ENCODE measurements at regions not wholly inside any gene's neighbourhood (a gene's known extent, or its start where the extent isn't known, plus 50 kb on each side); places are given as distances from the start of the nearest gene placed in this dataset.

DNA sequence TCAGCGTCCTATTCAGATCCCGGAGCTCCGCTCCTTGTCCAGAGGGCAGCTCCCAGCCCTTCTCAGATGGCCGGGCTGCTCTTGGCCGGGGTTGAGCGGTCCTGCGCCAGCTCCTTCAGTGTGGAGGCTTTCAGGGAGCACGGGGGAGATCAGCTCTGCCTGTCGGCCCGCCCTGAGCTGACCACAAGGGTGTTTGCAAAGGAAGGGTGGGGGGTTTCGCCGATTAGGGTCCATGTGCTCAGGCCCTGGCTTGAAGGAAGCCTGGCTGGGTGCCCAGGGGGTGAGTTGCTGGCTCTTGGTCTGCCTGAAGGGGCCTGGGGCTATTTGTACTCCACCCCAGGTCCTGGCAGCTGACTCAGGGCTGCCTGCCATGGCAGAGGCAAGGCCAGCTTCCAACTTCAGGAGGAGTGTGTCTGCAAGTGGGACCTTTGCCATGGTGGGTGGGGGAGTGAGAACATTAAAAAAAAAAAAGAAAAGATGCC is 250.1 kb upstream of the KLF4 start:
- TF ChIP-seq FOSL2 (CRISPR knock-in tag; IDR thresholded peaks at IDR 0.05), result no peak
- no peak for TF ChIP-seq ZNF367 (CRISPR knock-in tag; IDR thresholded peaks at IDR 0.05; ENCODE audit: borderline replicate concordance)
- TF ChIP-seq ZNF543 (CRISPR knock-in tag; IDR thresholded peaks at IDR 0.05), result no peak
- TF ChIP-seq, protein P1, sequence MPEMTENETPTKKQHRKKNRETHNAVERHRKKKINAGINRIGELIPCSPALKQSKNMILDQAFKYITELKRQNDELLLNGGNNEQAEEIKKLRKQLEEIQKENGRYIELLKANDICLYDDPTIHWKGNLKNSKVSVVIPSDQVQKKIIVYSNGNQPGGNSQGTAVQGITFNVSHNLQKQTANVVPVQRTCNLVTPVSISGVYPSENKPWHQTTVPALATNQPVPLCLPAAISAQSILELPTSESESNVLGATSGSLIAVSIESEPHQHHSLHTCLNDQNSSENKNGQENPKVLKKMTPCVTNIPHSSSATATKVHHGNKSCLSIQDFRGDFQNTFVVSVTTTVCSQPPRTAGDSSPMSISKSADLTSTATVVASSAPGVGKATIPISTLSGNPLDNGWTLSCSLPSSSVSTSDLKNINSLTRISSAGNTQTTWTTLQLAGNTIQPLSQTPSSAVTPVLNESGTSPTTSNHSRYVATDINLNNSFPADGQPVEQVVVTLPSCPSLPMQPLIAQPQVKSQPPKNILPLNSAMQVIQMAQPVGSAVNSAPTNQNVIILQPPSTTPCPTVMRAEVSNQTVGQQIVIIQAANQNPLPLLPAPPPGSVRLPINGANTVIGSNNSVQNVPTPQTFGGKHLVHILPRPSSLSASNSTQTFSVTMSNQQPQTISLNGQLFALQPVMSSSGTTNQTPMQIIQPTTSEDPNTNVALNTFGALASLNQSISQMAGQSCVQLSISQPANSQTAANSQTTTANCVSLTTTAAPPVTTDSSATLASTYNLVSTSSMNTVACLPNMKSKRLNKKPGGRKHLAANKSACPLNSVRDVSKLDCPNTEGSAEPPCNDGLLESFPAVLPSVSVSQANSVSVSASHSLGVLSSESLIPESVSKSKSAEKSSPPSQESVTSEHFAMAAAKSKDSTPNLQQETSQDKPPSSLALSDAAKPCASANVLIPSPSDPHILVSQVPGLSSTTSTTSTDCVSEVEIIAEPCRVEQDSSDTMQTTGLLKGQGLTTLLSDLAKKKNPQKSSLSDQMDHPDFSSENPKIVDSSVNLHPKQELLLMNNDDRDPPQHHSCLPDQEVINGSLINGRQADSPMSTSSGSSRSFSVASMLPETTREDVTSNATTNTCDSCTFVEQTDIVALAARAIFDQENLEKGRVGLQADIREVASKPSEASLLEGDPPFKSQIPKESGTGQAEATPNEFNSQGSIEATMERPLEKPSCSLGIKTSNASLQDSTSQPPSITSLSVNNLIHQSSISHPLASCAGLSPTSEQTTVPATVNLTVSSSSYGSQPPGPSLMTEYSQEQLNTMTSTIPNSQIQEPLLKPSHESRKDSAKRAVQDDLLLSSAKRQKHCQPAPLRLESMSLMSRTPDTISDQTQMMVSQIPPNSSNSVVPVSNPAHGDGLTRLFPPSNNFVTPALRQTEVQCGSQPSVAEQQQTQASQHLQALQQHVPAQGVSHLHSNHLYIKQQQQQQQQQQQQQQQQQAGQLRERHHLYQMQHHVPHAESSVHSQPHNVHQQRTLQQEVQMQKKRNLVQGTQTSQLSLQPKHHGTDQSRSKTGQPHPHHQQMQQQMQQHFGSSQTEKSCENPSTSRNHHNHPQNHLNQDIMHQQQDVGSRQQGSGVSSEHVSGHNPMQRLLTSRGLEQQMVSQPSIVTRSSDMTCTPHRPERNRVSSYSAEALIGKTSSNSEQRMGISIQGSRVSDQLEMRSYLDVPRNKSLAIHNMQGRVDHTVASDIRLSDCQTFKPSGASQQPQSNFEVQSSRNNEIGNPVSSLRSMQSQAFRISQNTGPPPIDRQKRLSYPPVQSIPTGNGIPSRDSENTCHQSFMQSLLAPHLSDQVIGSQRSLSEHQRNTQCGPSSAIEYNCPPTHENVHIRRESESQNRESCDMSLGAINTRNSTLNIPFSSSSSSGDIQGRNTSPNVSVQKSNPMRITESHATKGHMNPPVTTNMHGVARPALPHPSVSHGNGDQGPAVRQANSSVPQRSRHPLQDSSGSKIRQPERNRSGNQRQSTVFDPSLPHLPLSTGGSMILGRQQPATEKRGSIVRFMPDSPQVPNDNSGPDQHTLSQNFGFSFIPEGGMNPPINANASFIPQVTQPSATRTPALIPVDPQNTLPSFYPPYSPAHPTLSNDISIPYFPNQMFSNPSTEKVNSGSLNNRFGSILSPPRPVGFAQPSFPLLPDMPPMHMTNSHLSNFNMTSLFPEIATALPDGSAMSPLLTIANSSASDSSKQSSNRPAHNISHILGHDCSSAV (CRISPR knock-in tag; IDR thresholded peaks at IDR 0.05; ENCODE audit: borderline replicate concordance), result no peak
- TF ChIP-seq, protein P2, sequence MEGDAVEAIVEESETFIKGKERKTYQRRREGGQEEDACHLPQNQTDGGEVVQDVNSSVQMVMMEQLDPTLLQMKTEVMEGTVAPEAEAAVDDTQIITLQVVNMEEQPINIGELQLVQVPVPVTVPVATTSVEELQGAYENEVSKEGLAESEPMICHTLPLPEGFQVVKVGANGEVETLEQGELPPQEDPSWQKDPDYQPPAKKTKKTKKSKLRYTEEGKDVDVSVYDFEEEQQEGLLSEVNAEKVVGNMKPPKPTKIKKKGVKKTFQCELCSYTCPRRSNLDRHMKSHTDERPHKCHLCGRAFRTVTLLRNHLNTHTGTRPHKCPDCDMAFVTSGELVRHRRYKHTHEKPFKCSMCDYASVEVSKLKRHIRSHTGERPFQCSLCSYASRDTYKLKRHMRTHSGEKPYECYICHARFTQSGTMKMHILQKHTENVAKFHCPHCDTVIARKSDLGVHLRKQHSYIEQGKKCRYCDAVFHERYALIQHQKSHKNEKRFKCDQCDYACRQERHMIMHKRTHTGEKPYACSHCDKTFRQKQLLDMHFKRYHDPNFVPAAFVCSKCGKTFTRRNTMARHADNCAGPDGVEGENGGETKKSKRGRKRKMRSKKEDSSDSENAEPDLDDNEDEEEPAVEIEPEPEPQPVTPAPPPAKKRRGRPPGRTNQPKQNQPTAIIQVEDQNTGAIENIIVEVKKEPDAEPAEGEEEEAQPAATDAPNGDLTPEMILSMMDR (CRISPR knock-in tag; IDR thresholded peaks at IDR 0.05), result no peak
- TF ChIP-seq SP1 (IDR thresholded peaks at IDR 0.05), result no peak
- TF ChIP-seq SP1 (CRISPR knock-in tag; IDR thresholded peaks at IDR 0.05), result no peak
- TF ChIP-seq EZH2 (conservative IDR thresholded peaks at IDR 0.05; ENCODE audit: low read depth, low read length), result no peak
- no peak for TF ChIP-seq ATF7 (IDR thresholded peaks at IDR 0.05)
- TF ChIP-seq ATF7 (CRISPR knock-in tag; IDR thresholded peaks at IDR 0.05), result no peak
- no peak for TF ChIP-seq THYN1 (CRISPR knock-in tag; IDR thresholded peaks at IDR 0.05; ENCODE audit: borderline replicate concordance, low read depth)
- TF ChIP-seq, protein P3, sequence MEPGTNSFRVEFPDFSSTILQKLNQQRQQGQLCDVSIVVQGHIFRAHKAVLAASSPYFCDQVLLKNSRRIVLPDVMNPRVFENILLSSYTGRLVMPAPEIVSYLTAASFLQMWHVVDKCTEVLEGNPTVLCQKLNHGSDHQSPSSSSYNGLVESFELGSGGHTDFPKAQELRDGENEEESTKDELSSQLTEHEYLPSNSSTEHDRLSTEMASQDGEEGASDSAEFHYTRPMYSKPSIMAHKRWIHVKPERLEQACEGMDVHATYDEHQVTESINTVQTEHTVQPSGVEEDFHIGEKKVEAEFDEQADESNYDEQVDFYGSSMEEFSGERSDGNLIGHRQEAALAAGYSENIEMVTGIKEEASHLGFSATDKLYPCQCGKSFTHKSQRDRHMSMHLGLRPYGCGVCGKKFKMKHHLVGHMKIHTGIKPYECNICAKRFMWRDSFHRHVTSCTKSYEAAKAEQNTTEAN (CRISPR knock-in tag; conservative IDR thresholded peaks at IDR 0.05), result no peak
- no peak for TF ChIP-seq BHLHE40 (IDR thresholded peaks at IDR 0.05; ENCODE audit: low read length)
- TF ChIP-seq ZNF496 (CRISPR knock-in tag; IDR thresholded peaks at IDR 0.05; ENCODE audit: insufficient replicate concordance), result no peak
- no peak for TF ChIP-seq NFRKB (IDR thresholded peaks at IDR 0.05)
- TF ChIP-seq SNRNP70 (IDR thresholded peaks at IDR 0.05; ENCODE audit: low read depth, low read length), result no peak

All from HepG2 (cell line).